ENCODE measurements at regions not wholly inside any gene's neighbourhood (a gene's known extent, or its start where the extent isn't known, plus 50 kb on each side); places are given as distances from the start of the nearest gene placed in this dataset.

- H3K27ac ChIP-seq (ENCODE audit: low read depth in 1 of 2, low read length in 2 of 2) = no peak overlapping the region
- Mint-ChIP-seq H3K27ac (peak overlapping the region in 1 of 7 donors; percentile 32), H3K9me3 (no peaks in the 10 kb centered on the region), H3K27me3 (ENCODE audit: low read depth in 3 of 3) (no peaks in the 10 kb centered on the region), H3K36me3 (no peaks in the 10 kb centered on the region), H3K4me1 (no peaks in the 10 kb centered on the region), H3K4me3 (no peak overlapping the region)
- no peaks in the 10 kb centered on the region for H4K20me1 ChIP-seq (ENCODE audit: insufficient read depth, low read length)
- DNase-seq = no peak
- TF ChIP-seq, protein P1, sequence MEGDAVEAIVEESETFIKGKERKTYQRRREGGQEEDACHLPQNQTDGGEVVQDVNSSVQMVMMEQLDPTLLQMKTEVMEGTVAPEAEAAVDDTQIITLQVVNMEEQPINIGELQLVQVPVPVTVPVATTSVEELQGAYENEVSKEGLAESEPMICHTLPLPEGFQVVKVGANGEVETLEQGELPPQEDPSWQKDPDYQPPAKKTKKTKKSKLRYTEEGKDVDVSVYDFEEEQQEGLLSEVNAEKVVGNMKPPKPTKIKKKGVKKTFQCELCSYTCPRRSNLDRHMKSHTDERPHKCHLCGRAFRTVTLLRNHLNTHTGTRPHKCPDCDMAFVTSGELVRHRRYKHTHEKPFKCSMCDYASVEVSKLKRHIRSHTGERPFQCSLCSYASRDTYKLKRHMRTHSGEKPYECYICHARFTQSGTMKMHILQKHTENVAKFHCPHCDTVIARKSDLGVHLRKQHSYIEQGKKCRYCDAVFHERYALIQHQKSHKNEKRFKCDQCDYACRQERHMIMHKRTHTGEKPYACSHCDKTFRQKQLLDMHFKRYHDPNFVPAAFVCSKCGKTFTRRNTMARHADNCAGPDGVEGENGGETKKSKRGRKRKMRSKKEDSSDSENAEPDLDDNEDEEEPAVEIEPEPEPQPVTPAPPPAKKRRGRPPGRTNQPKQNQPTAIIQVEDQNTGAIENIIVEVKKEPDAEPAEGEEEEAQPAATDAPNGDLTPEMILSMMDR (IDR thresholded peaks at IDR 0.05) = no peak
- no peak overlapping the region for H3K4me2 ChIP-seq (replicated peaks; ENCODE audit: extremely low read depth, low read length, poor library complexity, severe bottlenecking)
- no CpG with 5 or more reads among the region's 2 CpGs for WGBS (ENCODE audit: insufficient coverage)
- no peak overlapping the region for H2AFZ ChIP-seq (ENCODE audit: insufficient read depth, low read depth, low read length, poor library complexity, severe bottlenecking)
- H3K9ac ChIP-seq (ENCODE audit: insufficient read depth, low read length, poor library complexity, severe bottlenecking) = no peak overlapping the region
- intact Hi-C loops (cut with micrococcal nuclease) = no loop called here
- no peaks in the 10 kb centered on the region for H3K27me3 ChIP-seq (ENCODE audit: control insufficient read depth in 2 of 2, insufficient read depth in 2 of 2, low read length in 2 of 2)
- H3K4me1 ChIP-seq (ENCODE audit: control insufficient read depth in 1 of 2, insufficient read depth in 2 of 2, low read length in 2 of 2) = no peaks in the 10 kb centered on the region
- H3K36me3 ChIP-seq (replicated peaks in 1 of 2; ENCODE audit: control insufficient read depth in 1 of 2, insufficient read depth in 2 of 2, low read length in 2 of 2) = no peaks in the 10 kb centered on the region
- no peak overlapping the region for H3K4me3 ChIP-seq (replicated peaks in 1 of 3; ENCODE audit: low read depth in 2 of 3, low read length in 3 of 3)
- no peaks in the 10 kb centered on the region for H3K79me2 ChIP-seq (ENCODE audit: insufficient read depth, low read length)
- H3K9me3 ChIP-seq (replicated peaks in 1 of 2; ENCODE audit: control insufficient read depth in 1 of 2, insufficient read depth in 1 of 2, low read length in 2 of 2) = no peaks in the 10 kb centered on the region
These were observed 317.3 kb upstream of the NAALADL2 start for GRCh38 chr3:174541708-174542315.

DNA sequence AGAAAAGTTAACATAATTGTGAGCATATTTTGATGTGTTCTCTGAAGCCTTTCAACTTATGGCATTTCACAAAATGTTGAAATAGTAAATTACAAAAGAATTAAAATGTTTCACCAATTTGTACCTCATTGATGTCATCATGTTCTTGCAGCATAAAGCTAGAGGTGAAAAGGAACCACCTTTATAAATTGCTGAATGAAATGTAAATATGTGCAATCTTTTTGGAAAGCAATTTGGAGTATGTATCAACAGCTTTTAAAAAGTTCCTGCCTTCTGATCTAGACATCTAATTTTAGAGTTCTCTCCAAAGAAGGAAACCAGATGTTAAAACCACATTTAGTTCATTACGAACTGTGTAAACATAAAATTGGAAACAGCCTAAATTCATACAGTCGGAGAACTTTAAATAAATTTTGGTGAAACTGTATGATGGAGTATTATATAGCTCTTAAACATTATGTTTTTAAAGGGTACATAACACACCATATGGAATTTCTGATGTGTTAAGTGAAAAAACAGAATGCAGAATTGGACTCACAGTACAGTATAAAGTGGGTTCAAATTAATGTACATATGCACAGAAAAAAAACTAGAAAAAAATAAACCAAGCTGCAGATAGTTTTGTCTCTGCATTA is 311.2 kb upstream of the NAALADL2 start:
- Histone ChIP-seq H3K36me3 (replicated peaks in 1 of 2; ENCODE audit: control insufficient read depth in 1 of 2, insufficient read depth in 2 of 2, low read length in 2 of 2) (no peaks in the 10 kb centered on the region), H3K4me1 (ENCODE audit: control insufficient read depth in 1 of 2, insufficient read depth in 2 of 2, low read length in 2 of 2) (no peaks in the 10 kb centered on the region), H3K27ac (ENCODE audit: low read depth in 1 of 2, low read length in 2 of 2) (no peak overlapping the region), H2AFZ (ENCODE audit: insufficient read depth, low read depth, low read length, poor library complexity, severe bottlenecking) (no peak overlapping the region), H3K27me3 (ENCODE audit: control insufficient read depth in 2 of 2, insufficient read depth in 2 of 2, low read length in 2 of 2) (no peaks in the 10 kb centered on the region), H4K20me1 (ENCODE audit: insufficient read depth, low read length) (no peaks in the 10 kb centered on the region), H3K4me3 (replicated peaks in 1 of 3; ENCODE audit: low read depth in 2 of 3, low read length in 3 of 3) (no peak overlapping the region), H3K4me2 (replicated peaks; ENCODE audit: extremely low read depth, low read length, poor library complexity, severe bottlenecking) (no peak overlapping the region), H3K9ac (ENCODE audit: insufficient read depth, low read length, poor library complexity, severe bottlenecking) (no peak overlapping the region), H3K9me3 (replicated peaks in 1 of 2; ENCODE audit: control insufficient read depth in 1 of 2, insufficient read depth in 1 of 2, low read length in 2 of 2) (no peaks in the 10 kb centered on the region), H3K79me2 (ENCODE audit: insufficient read depth, low read length) (no peaks in the 10 kb centered on the region)
- Mint-ChIP-seq H3K27ac (no peak overlapping the region), H3K9me3 (peaks cover 0 to 2% (median 0%) of the 10 kb centered on the region in 7 donors), H3K4me3 (no peak overlapping the region), H3K4me1 (no peaks in the 10 kb centered on the region), H3K36me3 (no peaks in the 10 kb centered on the region), H3K27me3 (ENCODE audit: low read depth in 3 of 3) (no peaks in the 10 kb centered on the region)
- no peak for DNase-seq
- WGBS (ENCODE audit: insufficient coverage) = no CpG with 5 or more reads among the region's 2 CpGs
- intact Hi-C loops (cut with micrococcal nuclease) = no loop called here
- TF ChIP-seq, protein P1 (IDR thresholded peaks at IDR 0.05) = no peak
